GM23248 (cell line): ENCODE measurements at regions not wholly inside any gene's neighbourhood (a gene's known extent, or its start where the extent isn't known, plus 50 kb on each side); places are given as distances from the start of the nearest gene placed in this dataset.

Experiments
- EZH2 ChIP-seq: fragments of 200-600 bp; sonication (generic); IDR thresholded peaks from 2 replicates; pipeline ENCODE4 v1.6.1; 2018; ENCODE audit warnings: antibody characterized with exemption, mild to moderate bottlenecking; ENCODE audit not compliant: insufficient read depth, poor library complexity, severe bottlenecking
- EZH2phosphoT487 ChIP-seq: fragments of 200-600 bp; sonication (generic); IDR thresholded peaks from 2 replicates; pipeline ENCODE4 v1.6.1; 2018; ENCODE audit warnings: antibody characterized with exemption, moderate library complexity, mild to moderate bottlenecking, low read depth; ENCODE audit not compliant: insufficient read depth

GRCh38 chr12:31215518-31216232 is 110.3 kb downstream of the SINHCAF start:
- TF ChIP-seq EZH2 (no peak), EZH2phosphoT487 (no peak)
